BJ (cell line): ENCODE measurements at regions not wholly inside any gene's neighbourhood (a gene's known extent, or its start where the extent isn't known, plus 50 kb on each side); places are given as distances from the start of the nearest gene placed in this dataset.

Experiments
- CTCF ChIA-PET: fragments of 350-600 bp; formaldehyde crosslinking; extraction: SDS; loops from one replicate; lab custom pipeline; 2021; ENCODE audit warnings: antibody characterized with exemption, inconsistent platforms; lab: Yijun Ruan, JAX
- POLR2A ChIA-PET: fragments of 300-600 bp; sonication (Branson Sonifier 250); formaldehyde crosslinking; extraction: SDS; loops from one replicate; lab custom pipeline; 2021; ENCODE audit warnings: antibody characterized with exemption; lab: Charles Lee
- DNase-seq: peaks from one replicate; pipeline ENCODE4 v3.0.0-alpha.2; 2011; ENCODE audit warnings: low read depth
- H3K27me3 ChIP-seq: 2 replicates; pipeline ENCODE4 v1.6.0; 2011; ENCODE audit warnings: low read length; ENCODE audit not compliant: control insufficient read depth, insufficient read depth
- H3K36me3 ChIP-seq: 2 replicates; pipeline ENCODE4 v1.5.1; 2011; ENCODE audit warnings: low read length; ENCODE audit not compliant: control insufficient read depth, insufficient read depth
- H3K4me3 ChIP-seq: 2 replicates; pipeline ENCODE4 v1.5.1; 2011; ENCODE audit warnings: low read depth, mild to moderate bottlenecking, control low read depth, low read length
- CTCF ChIP-seq: IDR thresholded peaks from 2 replicates; pipeline ENCODE4 v1.5.1; 2011; ENCODE audit warnings: low read depth, mild to moderate bottlenecking, control low read depth, inconsistent platforms, low read length, moderate library complexity; ENCODE audit not compliant: insufficient read depth

GRCh38 chr3:144242747-144243146 lies 271.1 kb downstream of the DIPK2A start:
- DNase-seq = no peak
- TF ChIP-seq CTCF = no peak
- Histone ChIP-seq H3K36me3 (no peaks in the 10 kb centered on the region), H3K27me3 (no peaks in the 10 kb centered on the region), H3K4me3 (no peak overlapping the region)
- ChIA-PET POLR2A (no interaction called here), CTCF (no interaction called here)

- POLR2A ChIA-PET = no interaction called here
- CTCF ChIA-PET = interaction anchor here (0.7 kb wide), 1 partner anchor 9 kb away, joined by 3 read pairs; no protein-coding TSS in a partner anchor
- TF ChIP-seq CTCF = no peak
- no peaks in the 10 kb centered on the region for H3K36me3 ChIP-seq
- DNase-seq = no peak
- no peak overlapping the region for H3K4me3 ChIP-seq
- H3K27me3 ChIP-seq = no peaks in the 10 kb centered on the region
Observed at GRCh38 chr3:144244662-144245061, 273.0 kb downstream of the DIPK2A start.

- Histone ChIP-seq H3K27me3 (no peaks in the 10 kb centered on the region), H3K36me3 (no peaks in the 10 kb centered on the region), H3K4me3 (no peak overlapping the region)
- POLR2A ChIA-PET = no interaction called here
- no peak for DNase-seq
- CTCF ChIA-PET = no interaction called here
- no peak for TF ChIP-seq CTCF
Observed at GRCh38 chr3:144252896-144253295, 281.3 kb downstream of the DIPK2A start.

GRCh38 chr3:144257381-144257780 lies 285.8 kb downstream of the DIPK2A start:
- Histone ChIP-seq H3K27me3 (no peaks in the 10 kb centered on the region), H3K36me3 (no peaks in the 10 kb centered on the region), H3K4me3 (no peak overlapping the region)
- ChIA-PET POLR2A (no interaction called here), CTCF (interaction anchor here (1.2 kb wide), 1 partner anchor 12 kb away, joined by 4 read pairs; no protein-coding TSS in a partner anchor)
- DNase-seq = no peak
- TF ChIP-seq CTCF = no peak

- Histone ChIP-seq H3K27me3 (no peaks in the 10 kb centered on the region), H3K4me3 (no peak overlapping the region), H3K36me3 (no peaks in the 10 kb centered on the region)
- ChIA-PET CTCF (interaction anchor here (1.2 kb wide), 2 partner anchors 10 to 287 kb away, joined by 3 to 4 read pairs; partner anchors contain the start of gene DIPK2A), POLR2A (no interaction called here)
- no peak for TF ChIP-seq CTCF
- no peak for DNase-seq
Observed at GRCh38 chr3:144259267-144259666, 287.6 kb downstream of the DIPK2A start.
